ENCODE measurements at regions not wholly inside any gene's neighbourhood (a gene's known extent, or its start where the extent isn't known, plus 50 kb on each side); places are given as distances from the start of the nearest gene placed in this dataset.

GRCh38 chr5:58264276-58264675 is 195.6 kb downstream of the PLK2 start:
- Mint-ChIP-seq H3K9me3 (no peaks in the 10 kb centered on the region), H3K4me3 (no peak overlapping the region), H3K4me1 (no peaks in the 10 kb centered on the region), H3K27ac (no peak overlapping the region), H3K36me3 (no peaks in the 10 kb centered on the region), H3K27me3 (no peaks in the 10 kb centered on the region)
- DNase-seq = no peak
- CTCF ChIA-PET = no interaction called here

GRCh38 chr5:58263296-58263695 is 196.6 kb downstream of the PLK2 start:
- Mint-ChIP-seq H3K27me3 (no peaks in the 10 kb centered on the region), H3K4me1 (no peaks in the 10 kb centered on the region), H3K27ac (no peak overlapping the region), H3K9me3 (no peaks in the 10 kb centered on the region), H3K36me3 (no peaks in the 10 kb centered on the region), H3K4me3 (no peak overlapping the region)
- CTCF ChIA-PET = no interaction called here
- no peak for DNase-seq

- H3K9me3 Mint-ChIP-seq = no peaks in the 10 kb centered on the region
- CTCF ChIA-PET = no interaction called here
These were observed 197.7 kb downstream of the PLK2 start for GRCh38 chr5:58262226-58262625.

GRCh38 chr5:58261605-58262004 is 198.3 kb downstream of the PLK2 start:
- no peaks in the 10 kb centered on the region for H3K36me3 Mint-ChIP-seq
- H3K27me3 Mint-ChIP-seq = no peaks in the 10 kb centered on the region
- CTCF ChIA-PET = no interaction called here
- no peak overlapping the region for H3K4me3 Mint-ChIP-seq
- H3K9me3 Mint-ChIP-seq = no peaks in the 10 kb centered on the region
- no peak overlapping the region for H3K27ac Mint-ChIP-seq
- H3K4me1 Mint-ChIP-seq = no peaks in the 10 kb centered on the region
- DNase-seq = no peak

More at GRCh38 chr5:58262226-58262625, 197.7 kb downstream of the PLK2 start:
- no peak overlapping the region for H3K4me3 Mint-ChIP-seq
- H3K36me3 Mint-ChIP-seq = no peaks in the 10 kb centered on the region
- no peaks in the 10 kb centered on the region for H3K27me3 Mint-ChIP-seq
- no peak for DNase-seq
- H3K4me1 Mint-ChIP-seq = no peaks in the 10 kb centered on the region
- no peak overlapping the region for H3K27ac Mint-ChIP-seq

- Mint-ChIP-seq H3K4me3 (no peak overlapping the region), H3K27ac (no peak overlapping the region), H3K36me3 (no peaks in the 10 kb centered on the region), H3K27me3 (no peaks in the 10 kb centered on the region), H3K4me1 (no peaks in the 10 kb centered on the region), H3K9me3 (no peaks in the 10 kb centered on the region)
- DNase-seq = no peak
- CTCF ChIA-PET = no interaction called here
These were observed 199.6 kb downstream of the PLK2 start for GRCh38 chr5:58260243-58260642.

GRCh38 chr5:58259685-58260152 is 200.2 kb downstream of the PLK2 start:
- Mint-ChIP-seq H3K4me3 (no peak overlapping the region), H3K9me3 (no peaks in the 10 kb centered on the region), H3K27me3 (no peaks in the 10 kb centered on the region), H3K36me3 (no peaks in the 10 kb centered on the region), H3K27ac (no peak overlapping the region), H3K4me1 (no peaks in the 10 kb centered on the region)
- no peak for DNase-seq
- CTCF ChIA-PET = no interaction called here

- Mint-ChIP-seq H3K27me3 (no peaks in the 10 kb centered on the region), H3K9me3 (no peaks in the 10 kb centered on the region), H3K4me1 (no peaks in the 10 kb centered on the region), H3K27ac (no peak overlapping the region), H3K4me3 (no peak overlapping the region), H3K36me3 (no peaks in the 10 kb centered on the region)
- no peak for DNase-seq
- CTCF ChIA-PET = no interaction called here
These were observed 200.8 kb downstream of the PLK2 start for GRCh38 chr5:58258984-58259684.

- Mint-ChIP-seq H3K36me3 (no peaks in the 10 kb centered on the region), H3K9me3 (no peaks in the 10 kb centered on the region), H3K4me3 (no peak overlapping the region), H3K27me3 (no peaks in the 10 kb centered on the region), H3K4me1 (no peaks in the 10 kb centered on the region), H3K27ac (no peak overlapping the region)
- CTCF ChIA-PET = no interaction called here
- no peak for DNase-seq
These were observed 203.9 kb downstream of the PLK2 start for GRCh38 chr5:58255970-58256369.

- H3K4me3 Mint-ChIP-seq = no peak overlapping the region
- DNase-seq = no peak
- H3K27ac Mint-ChIP-seq = no peak overlapping the region
- CTCF ChIA-PET = no interaction called here
- H3K27me3 Mint-ChIP-seq = no peaks in the 10 kb centered on the region
- H3K9me3 Mint-ChIP-seq = no peaks in the 10 kb centered on the region
- no peaks in the 10 kb centered on the region for H3K36me3 Mint-ChIP-seq
- no peaks in the 10 kb centered on the region for H3K4me1 Mint-ChIP-seq
These were observed 204.5 kb downstream of the PLK2 start for GRCh38 chr5:58255386-58255785.

- H3K27me3 Mint-ChIP-seq = no peaks in the 10 kb centered on the region
- no peaks in the 10 kb centered on the region for H3K9me3 Mint-ChIP-seq
- H3K36me3 Mint-ChIP-seq = no peaks in the 10 kb centered on the region
- no peaks in the 10 kb centered on the region for H3K4me1 Mint-ChIP-seq
- CTCF ChIA-PET = no interaction called here
- H3K4me3 Mint-ChIP-seq = no peak overlapping the region
- H3K27ac Mint-ChIP-seq = no peak overlapping the region
- no peak for DNase-seq
These were observed 211.7 kb downstream of the PLK2 start for GRCh38 chr5:58248221-58248620.

GRCh38 chr5:58246461-58246944 is 213.4 kb downstream of the PLK2 start:
- Mint-ChIP-seq H3K36me3 (no peaks in the 10 kb centered on the region), H3K9me3 (no peaks in the 10 kb centered on the region), H3K27ac (no peak overlapping the region), H3K4me1 (no peaks in the 10 kb centered on the region), H3K27me3 (no peaks in the 10 kb centered on the region), H3K4me3 (no peak overlapping the region)
- CTCF ChIA-PET = no interaction called here
- DNase-seq = no peak

GRCh38 chr5:58245476-58245840 is 214.4 kb downstream of the PLK2 start:
- CTCF ChIA-PET = no interaction called here
- Mint-ChIP-seq H3K4me1 (no peaks in the 10 kb centered on the region), H3K27me3 (no peaks in the 10 kb centered on the region), H3K36me3 (no peaks in the 10 kb centered on the region), H3K4me3 (no peak overlapping the region), H3K9me3 (no peaks in the 10 kb centered on the region), H3K27ac (no peak overlapping the region)
- DNase-seq = no peak

GRCh38 chr5:58244819-58245475 is 214.9 kb downstream of the PLK2 start:
- Mint-ChIP-seq H3K4me1 (no peaks in the 10 kb centered on the region), H3K36me3 (no peaks in the 10 kb centered on the region), H3K4me3 (no peak overlapping the region), H3K27ac (no peak overlapping the region), H3K9me3 (no peaks in the 10 kb centered on the region), H3K27me3 (no peaks in the 10 kb centered on the region)
- DNase-seq = no peak
- CTCF ChIA-PET = no interaction called here

GRCh38 chr5:58241389-58241788 is 218.5 kb downstream of the PLK2 start:
- Mint-ChIP-seq H3K27ac (no peak overlapping the region), H3K4me3 (no peak overlapping the region), H3K4me1 (no peaks in the 10 kb centered on the region), H3K9me3 (no peaks in the 10 kb centered on the region), H3K36me3 (no peaks in the 10 kb centered on the region), H3K27me3 (no peaks in the 10 kb centered on the region)
- CTCF ChIA-PET = interaction anchor here (0.5 kb wide), 1 partner anchor 1148 kb away, joined by 3 read pairs; no protein-coding TSS in a partner anchor
- no peak for DNase-seq

GRCh38 chr5:58240322-58240721 is 219.6 kb downstream of the PLK2 start:
- DNase-seq = no peak
- no peaks in the 10 kb centered on the region for H3K36me3 Mint-ChIP-seq
- H3K4me1 Mint-ChIP-seq = no peaks in the 10 kb centered on the region
- H3K27me3 Mint-ChIP-seq = no peaks in the 10 kb centered on the region
- H3K4me3 Mint-ChIP-seq = no peak overlapping the region
- H3K9me3 Mint-ChIP-seq = no peaks in the 10 kb centered on the region
- no peak overlapping the region for H3K27ac Mint-ChIP-seq
- CTCF ChIA-PET = no interaction called here

All from activated naive CD4-positive, alpha-beta T cell treated with anti-CD3 and anti-CD28 coated beads, Interleukin-2, amount 10 ng/mL, durations not matched to agents 7 days and 5 days (primary cell).